K562 (cell line): ENCODE measurements at regions not wholly inside any gene's neighbourhood (a gene's known extent, or its start where the extent isn't known, plus 50 kb on each side); places are given as distances from the start of the nearest gene placed in this dataset.

Experiments
- ATAC-seq: fragments of 200-7000 bp; cut with Tn5 transposase; 3 replicates; pipeline ENCODE4 v1.9.1; 2020; ENCODE audit warnings: moderate library complexity
- BruUV-seq: library from RNA; stranded (reverse); fragments of 400-500 nt; replicated peaks from 2 replicates; lab custom pipeline; 2021; lab: Mats Ljungman, UMichigan
- CTCF ChIA-PET: fragments of 300-600 bp; formaldehyde crosslinking; extraction: SDS; loops from one replicate; lab custom pipeline; 2021; ENCODE audit warnings: low intra/inter-chr PET ratio; lab: Yijun Ruan, JAX
- POLR2A ChIA-PET: fragments of 300-600, 350-650 bp; sonication (Branson Sonifier 250); formaldehyde crosslinking; extraction: SDS; loops from one replicate; lab custom pipeline; 2021; ENCODE audit warnings: antibody characterized with exemption, inconsistent platforms; lab: Yijun Ruan, JAX
- DNase-seq, 4 experiments: peaks; one replicate each; pipeline versions ENCODE4 v3.0.0 to v3.0.0-alpha.2; 2011 to 2018; ENCODE audit warnings: low spot score in 3 of 4, mixed read lengths in 3 of 4; ENCODE audit errors: extremely low read depth in 1 of 4
- FAIRE-seq: peaks from 2 replicates; lab custom pipeline; 2011; peaks lifted over from hg19 to GRCh38; lab: Jason Lieb, UNC
- H2AFZ ChIP-seq: 2 replicates; pipeline ENCODE4 v1.6.0; 2011; ENCODE audit warnings: low read depth, low read length, control low read depth, inconsistent platforms
- H3K27ac ChIP-seq: fragments of 200-600 bp; 3 replicates; pipeline ENCODE4 v1.8.0; 2011; ENCODE audit warnings: low read depth, mild to moderate bottlenecking, control low read depth, inconsistent platforms, low read length, moderate library complexity, mixed read lengths; ENCODE audit errors: extremely low read depth
- H3K27me3 ChIP-seq, 2 experiments: fragments of 300-600 bp in 1 of 2; 2 replicates in 1 of 2; 3 replicates in 1 of 2; pipeline versions ENCODE4 v1.6.0 to v1.8.0; 2011; ENCODE audit warnings: inconsistent platforms in 2 of 2, low read length in 2 of 2, mild to moderate bottlenecking in 1 of 2, mixed read lengths in 1 of 2, moderate library complexity in 1 of 2; ENCODE audit not compliant: control insufficient read depth in 2 of 2, insufficient read depth in 2 of 2
- H3K36me3 ChIP-seq: fragments of 300-600 bp; 3 replicates; pipeline ENCODE4 v1.8.0; 2011; ENCODE audit warnings: mild to moderate bottlenecking, low read length, inconsistent platforms; ENCODE audit not compliant: control insufficient read depth, insufficient read depth
- H3K4me1 ChIP-seq, 2 experiments: fragments of 200-600 bp in 1 of 2; replicated peaks in 1 of 2; 2 replicates in 1 of 2; 3 replicates in 1 of 2; pipeline versions ENCODE4 v1.5.1 to v1.8.0; 2011; ENCODE audit warnings: inconsistent platforms in 2 of 2, low read length in 2 of 2, mild to moderate bottlenecking in 1 of 2, mixed read lengths in 1 of 2, moderate library complexity in 1 of 2; ENCODE audit not compliant: control insufficient read depth in 2 of 2, insufficient read depth in 2 of 2
- H3K4me2 ChIP-seq: 2 replicates; pipeline ENCODE4 v1.6.1; 2011; ENCODE audit warnings: low read length, control low read depth, inconsistent platforms, mixed read lengths; ENCODE audit not compliant: insufficient read depth
- H3K4me3 ChIP-seq: fragments of 200-600 bp; sonication (generic), shearing (Covaris generic); 2 replicates; pipeline ENCODE4 v1.5.1; 2016; ENCODE audit warnings: control low read depth, inconsistent platforms
- H3K79me2 ChIP-seq: fragments of 200-600 bp; 3 replicates; pipeline ENCODE4 v1.8.0; 2011; ENCODE audit warnings: low read length, inconsistent platforms; ENCODE audit not compliant: control insufficient read depth, insufficient read depth
- H3K9ac ChIP-seq, 2 experiments: 2 replicates each; pipeline versions ENCODE4 v1.6.0 to v1.6.1; 2011; ENCODE audit warnings: low read depth in 2 of 2, low read length in 2 of 2, control low read depth in 1 of 2, inconsistent platforms in 1 of 2, mild to moderate bottlenecking in 1 of 2, mixed read lengths in 1 of 2; ENCODE audit not compliant: insufficient read depth in 1 of 2
- H3K9me1 ChIP-seq: one replicate; pipeline ENCODE4 v1.6.0; 2011; ENCODE audit warnings: inconsistent platforms, mild to moderate bottlenecking, low read length, moderate library complexity; ENCODE audit not compliant: control insufficient read depth, insufficient read depth
- H3K9me3 ChIP-seq: replicated peaks from 2 replicates; pipeline ENCODE4 v1.5.1; 2011; ENCODE audit warnings: low read depth, low read length, inconsistent platforms; ENCODE audit not compliant: control insufficient read depth, insufficient read depth
- H4K20me1 ChIP-seq: replicated peaks from 2 replicates; pipeline ENCODE4 v1.6.1; 2011; ENCODE audit warnings: low read length, inconsistent platforms, mixed read lengths; ENCODE audit not compliant: control insufficient read depth, insufficient read depth
- E4F1 ChIP-seq: fragments of 250-450 bp; sonication (Bioruptor Pico); IDR thresholded peaks from 2 replicates; pipeline ENCODE4 v1.5.0; 2021; ENCODE audit warnings: mild to moderate bottlenecking, borderline replicate concordance
- IRF2 ChIP-seq: sonication (generic); formaldehyde crosslinking; IDR thresholded peaks from 2 replicates; pipeline ENCODE4 v1.8.1; 2022; ENCODE audit warnings: mild to moderate bottlenecking, missing genetic modification reagents
- RBFOX2 ChIP-seq: fragments of 200-400 bp; formaldehyde crosslinking; IDR thresholded peaks from 2 replicates; pipeline ENCODE4 v1.6.1; 2017; ENCODE audit warnings: low read depth, mild to moderate bottlenecking, low read length, moderate library complexity
- RFX1 ChIP-seq: fragments of 450-650 bp; IDR thresholded peaks from 2 replicates; pipeline ENCODE4 v1.6.1; 2016; ENCODE audit warnings: mild to moderate bottlenecking, moderate library complexity
- ZNF140 ChIP-seq: fragments of 250-450 bp; sonication (Bioruptor Pico); IDR thresholded peaks from 2 replicates; pipeline ENCODE4 v1.8.0; 2021; ENCODE audit warnings: moderate library complexity, mild to moderate bottlenecking, inconsistent platforms
- ZNF639 ChIP-seq, 2 experiments: fragments of 200-800 bp in 1 of 2; sonication (Bioruptor generic) in 1 of 2; sonication (generic) in 1 of 2; formaldehyde crosslinking in 1 of 2; IDR thresholded peaks in 1 of 2; conservative IDR thresholded peaks in 1 of 2; 2 replicates each; pipeline versions ENCODE4 v1.5.0 to v1.6.1; 2016 to 2020; ENCODE audit warnings: missing compliant biosample characterization in 1 of 2, missing genetic modification characterization in 1 of 2, missing genetic modification reagents in 1 of 2
- WGBS: fragments of 100-300 bp; shearing (Covaris generic); methylation state at CpG from one replicate; pipeline ENCODE4 v1.1.6; 2016; ENCODE audit warnings: low coverage, mixed read lengths; ENCODE audit not compliant: insufficient coverage; ENCODE audit errors: missing lambda C conversion rate; 5-methylcytosine and 5-hydroxymethylcytosine counted together
- in situ Hi-C: fragments of 300-500 bp; cut with MboI; formaldehyde crosslinking; loops from 4 replicates; pipeline ENCODE4 v1.15.0; 2018; ENCODE audit warnings: inconsistent platforms, mixed read lengths
- intact Hi-C: fragments of 100-400 bp; cut with micrococcal nuclease; formaldehyde crosslinking; loops from 2 replicates; pipeline ENCODE4 v1.14.2; 2022
- TF ChIP-seq, protein P1 (sequence below): fragments of 250-450 bp; sonication (Bioruptor Pico); IDR thresholded peaks from 2 replicates; pipeline ENCODE4 v1.4.0; 2020
- TF ChIP-seq, protein P2 (sequence below), 3 experiments: IDR thresholded peaks in 2 of 3; conservative IDR thresholded peaks in 1 of 3; 2 replicates each; pipeline ENCODE4 v1.5.1; 2011 to 2012; ENCODE audit warnings: low read length in 3 of 3, mild to moderate bottlenecking in 3 of 3, control low read depth in 2 of 3, improper control_type of control experiment in 1 of 3, inconsistent platforms in 1 of 3, low read depth in 1 of 3, mixed read lengths in 1 of 3, moderate library complexity in 1 of 3; ENCODE audit not compliant: insufficient read depth in 2 of 3

DNA sequence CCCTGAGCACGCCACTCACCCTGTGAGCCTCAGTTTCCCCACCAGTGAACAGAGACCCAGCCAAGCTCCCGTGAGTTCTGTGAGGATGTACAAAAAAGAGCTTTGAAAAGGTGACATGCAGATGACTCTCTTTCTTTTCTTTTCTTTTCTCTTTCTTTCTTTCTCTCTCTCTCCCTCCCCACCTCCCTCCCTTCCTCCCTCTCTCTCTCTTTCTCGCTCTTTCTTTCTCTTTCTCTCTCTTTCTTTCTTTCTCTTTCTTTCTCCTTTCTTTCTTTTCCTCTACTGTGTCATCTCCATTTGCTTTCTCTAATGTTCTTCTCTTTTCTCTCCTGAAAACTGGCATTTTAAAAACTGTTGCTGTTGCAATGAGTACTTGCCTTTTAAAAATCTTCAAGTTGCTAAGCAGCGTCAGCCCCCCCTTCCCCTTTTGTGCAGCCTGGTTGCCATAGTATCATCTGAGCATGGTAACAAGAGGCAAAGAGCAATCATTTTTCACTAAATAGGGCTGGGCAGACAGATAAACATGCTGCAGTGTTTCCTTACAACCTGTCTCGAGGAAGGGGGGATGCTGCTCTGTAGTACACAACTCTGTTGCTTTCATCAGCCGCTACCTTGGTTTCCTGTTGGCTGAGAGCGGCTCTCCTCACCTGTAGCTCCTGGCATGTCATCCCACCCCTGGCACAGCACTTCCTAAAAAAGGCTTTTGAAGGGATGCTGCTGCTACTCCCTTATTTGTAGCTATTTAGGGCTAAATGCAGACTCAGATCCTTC is 108.7 kb upstream of the MBNL2 start:
- Histone ChIP-seq H3K4me3 (no peak overlapping the region), H4K20me1 (no peaks in the 10 kb centered on the region), H3K4me2 (no peak overlapping the region), H2AFZ (no peak overlapping the region), H3K9me3 (no peaks in the 10 kb centered on the region), H3K27me3 (0 out of 5 replicates have a peak, but pooled peaks cover 0 to 6% of the 10 kb centered on the region in 2 experiments), H3K79me2 (no peaks in the 10 kb centered on the region), H3K27ac (no peak overlapping the region), H3K36me3 (no peaks in the 10 kb centered on the region), H3K9me1 (no peaks in the 10 kb centered on the region), H3K4me1 (peaks cover 4 to 9% of the 10 kb centered on the region in 2 experiments; a peak in 3 of 5 replicates), H3K9ac (no peak overlapping the region)
- in situ Hi-C loops (loop anchor here (10.0 kb wide), 1 partner anchor 241 kb away; no protein-coding TSS in a partner anchor), intact Hi-C loops (loop anchor here (5.0 kb wide), 2 partner anchors 144 to 464 kb away; no protein-coding TSS in a partner anchor)
- POLR2A ChIA-PET, result interaction anchor here (0.7 kb wide), 1 partner anchor 44 kb away, joined by 3 read pairs; no protein-coding TSS in a partner anchor
- no peak for FAIRE-seq
- no TSS peak for BruUV-seq
- 13% methylated on average over 5 of the region's 7 CpGs for WGBS
- DNase-seq, result no peak
- ATAC-seq, result no peak
- CTCF ChIA-PET, result no interaction called here
- peak; percentile 58 for TF ChIP-seq RFX1
- no peak for TF ChIP-seq ZNF639 (CRISPR knock-in tag; conservative IDR thresholded peaks at IDR 0.05 in 1 of 2, IDR thresholded peaks at IDR 0.05 in 1 of 2)
- TF ChIP-seq, protein P1, sequence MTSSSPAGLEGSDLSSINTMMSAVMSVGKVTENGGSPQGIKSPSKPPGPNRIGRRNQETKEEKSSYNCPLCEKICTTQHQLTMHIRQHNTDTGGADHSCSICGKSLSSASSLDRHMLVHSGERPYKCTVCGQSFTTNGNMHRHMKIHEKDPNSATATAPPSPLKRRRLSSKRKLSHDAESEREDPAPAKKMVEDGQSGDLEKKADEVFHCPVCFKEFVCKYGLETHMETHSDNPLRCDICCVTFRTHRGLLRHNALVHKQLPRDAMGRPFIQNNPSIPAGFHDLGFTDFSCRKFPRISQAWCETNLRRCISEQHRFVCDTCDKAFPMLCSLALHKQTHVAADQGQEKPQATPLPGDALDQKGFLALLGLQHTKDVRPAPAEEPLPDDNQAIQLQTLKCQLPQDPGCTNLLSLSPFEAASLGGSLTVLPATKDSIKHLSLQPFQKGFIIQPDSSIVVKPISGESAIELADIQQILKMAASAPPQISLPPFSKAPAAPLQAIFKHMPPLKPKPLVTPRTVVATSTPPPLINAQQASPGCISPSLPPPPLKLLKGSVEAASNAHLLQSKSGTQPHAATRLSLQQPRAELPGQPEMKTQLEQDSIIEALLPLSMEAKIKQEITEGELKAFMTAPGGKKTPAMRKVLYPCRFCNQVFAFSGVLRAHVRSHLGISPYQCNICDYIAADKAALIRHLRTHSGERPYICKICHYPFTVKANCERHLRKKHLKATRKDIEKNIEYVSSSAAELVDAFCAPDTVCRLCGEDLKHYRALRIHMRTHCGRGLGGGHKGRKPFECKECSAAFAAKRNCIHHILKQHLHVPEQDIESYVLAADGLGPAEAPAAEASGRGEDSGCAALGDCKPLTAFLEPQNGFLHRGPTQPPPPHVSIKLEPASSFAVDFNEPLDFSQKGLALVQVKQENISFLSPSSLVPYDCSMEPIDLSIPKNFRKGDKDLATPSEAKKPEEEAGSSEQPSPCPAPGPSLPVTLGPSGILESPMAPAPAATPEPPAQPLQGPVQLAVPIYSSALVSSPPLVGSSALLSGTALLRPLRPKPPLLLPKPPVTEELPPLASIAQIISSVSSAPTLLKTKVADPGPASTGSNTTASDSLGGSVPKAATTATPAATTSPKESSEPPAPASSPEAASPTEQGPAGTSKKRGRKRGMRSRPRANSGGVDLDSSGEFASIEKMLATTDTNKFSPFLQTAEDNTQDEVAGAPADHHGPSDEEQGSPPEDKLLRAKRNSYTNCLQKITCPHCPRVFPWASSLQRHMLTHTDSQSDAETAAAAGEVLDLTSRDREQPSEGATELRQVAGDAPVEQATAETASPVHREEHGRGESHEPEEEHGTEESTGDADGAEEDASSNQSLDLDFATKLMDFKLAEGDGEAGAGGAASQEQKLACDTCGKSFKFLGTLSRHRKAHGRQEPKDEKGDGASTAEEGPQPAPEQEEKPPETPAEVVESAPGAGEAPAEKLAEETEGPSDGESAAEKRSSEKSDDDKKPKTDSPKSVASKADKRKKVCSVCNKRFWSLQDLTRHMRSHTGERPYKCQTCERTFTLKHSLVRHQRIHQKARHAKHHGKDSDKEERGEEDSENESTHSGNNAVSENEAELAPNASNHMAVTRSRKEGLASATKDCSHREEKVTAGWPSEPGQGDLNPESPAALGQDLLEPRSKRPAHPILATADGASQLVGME (CRISPR knock-in tag), result no peak
- TF ChIP-seq RBFOX2, result no peak
- no peak for TF ChIP-seq IRF2
- TF ChIP-seq E4F1 (CRISPR knock-in tag), result no peak
- TF ChIP-seq ZNF140 (CRISPR knock-in tag), result no peak
- TF ChIP-seq, protein P2, sequence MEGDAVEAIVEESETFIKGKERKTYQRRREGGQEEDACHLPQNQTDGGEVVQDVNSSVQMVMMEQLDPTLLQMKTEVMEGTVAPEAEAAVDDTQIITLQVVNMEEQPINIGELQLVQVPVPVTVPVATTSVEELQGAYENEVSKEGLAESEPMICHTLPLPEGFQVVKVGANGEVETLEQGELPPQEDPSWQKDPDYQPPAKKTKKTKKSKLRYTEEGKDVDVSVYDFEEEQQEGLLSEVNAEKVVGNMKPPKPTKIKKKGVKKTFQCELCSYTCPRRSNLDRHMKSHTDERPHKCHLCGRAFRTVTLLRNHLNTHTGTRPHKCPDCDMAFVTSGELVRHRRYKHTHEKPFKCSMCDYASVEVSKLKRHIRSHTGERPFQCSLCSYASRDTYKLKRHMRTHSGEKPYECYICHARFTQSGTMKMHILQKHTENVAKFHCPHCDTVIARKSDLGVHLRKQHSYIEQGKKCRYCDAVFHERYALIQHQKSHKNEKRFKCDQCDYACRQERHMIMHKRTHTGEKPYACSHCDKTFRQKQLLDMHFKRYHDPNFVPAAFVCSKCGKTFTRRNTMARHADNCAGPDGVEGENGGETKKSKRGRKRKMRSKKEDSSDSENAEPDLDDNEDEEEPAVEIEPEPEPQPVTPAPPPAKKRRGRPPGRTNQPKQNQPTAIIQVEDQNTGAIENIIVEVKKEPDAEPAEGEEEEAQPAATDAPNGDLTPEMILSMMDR (IDR thresholded peaks at IDR 0.05 in 2 of 3, conservative IDR thresholded peaks at IDR 0.05 in 1 of 3; ENCODE audit: insufficient read depth in 2 of 3, low read depth in 1 of 3, low read length in 3 of 3), result no peak
